Stimulated activated CD4-positive, alpha-beta T cell treated with anti-CD3 and anti-CD28 coated beads, Interleukin-15, amount 100 ng/mL, for 24 hours (primary cell): ENCODE measurements at regions not wholly inside any gene's neighbourhood (a gene's known extent, or its start where the extent isn't known, plus 50 kb on each side); places are given as distances from the start of the nearest gene placed in this dataset.

Source experiments
- DNase-seq: peaks from one replicate; pipeline ENCODE4 v3.0.0-alpha.2; 2020

GRCh38 chr12:92294676-92295440, 149.2 kb upstream of the BTG1 start:
- no peak for DNase-seq

- no peak for DNase-seq
Measured at GRCh38 chr12:92292016-92292415, 146.4 kb upstream of the BTG1 start.

GRCh38 chr12:92290886-92291285, 145.2 kb upstream of the BTG1 start:
- DNase-seq, result no peak

GRCh38 chr12:92290350-92290695, 144.7 kb upstream of the BTG1 start:
- DNase-seq, result no peak

GRCh38 chr12:92289629-92290349, 144.1 kb upstream of the BTG1 start:
- no peak for DNase-seq

- no peak for DNase-seq
Measured at GRCh38 chr12:92288561-92288960, 142.9 kb upstream of the BTG1 start.

- DNase-seq, result no peak
Measured at GRCh38 chr12:92278378-92278828, 132.8 kb upstream of the BTG1 start.

GRCh38 chr12:92277795-92278194, 132.1 kb upstream of the BTG1 start:
- no peak for DNase-seq

- no peak for DNase-seq
Measured at GRCh38 chr12:92276276-92276675, 130.6 kb upstream of the BTG1 start.

GRCh38 chr12:92275443-92276154, 130.0 kb upstream of the BTG1 start:
- DNase-seq, result no peak

GRCh38 chr12:92273076-92273475, 127.4 kb upstream of the BTG1 start:
- DNase-seq, result no peak

- DNase-seq, result no peak
Measured at GRCh38 chr12:92272061-92272964, 126.7 kb upstream of the BTG1 start.

- no peak for DNase-seq
Measured at GRCh38 chr12:92271341-92271740, 125.7 kb upstream of the BTG1 start.

- no peak for DNase-seq
Measured at GRCh38 chr12:92270521-92270920, 124.9 kb upstream of the BTG1 start.

GRCh38 chr12:92268946-92269345, 123.3 kb upstream of the BTG1 start:
- DNase-seq, result no peak

- DNase-seq, result no peak
Measured at GRCh38 chr12:92261692-92262091, 116.0 kb upstream of the BTG1 start.

- no peak for DNase-seq
Measured at GRCh38 chr12:92261071-92261470, 115.4 kb upstream of the BTG1 start.

GRCh38 chr12:92259696-92260251, 114.1 kb upstream of the BTG1 start:
- no peak for DNase-seq

- DNase-seq, result no peak
Measured at GRCh38 chr12:92259291-92259690, 113.6 kb upstream of the BTG1 start.

GRCh38 chr12:92257261-92257660, 111.6 kb upstream of the BTG1 start:
- DNase-seq, result no peak

GRCh38 chr12:92255741-92256140, 110.1 kb upstream of the BTG1 start:
- no peak for DNase-seq

- DNase-seq, result no peak
Measured at GRCh38 chr12:92253301-92253700, 107.7 kb upstream of the BTG1 start.
